Breast epithelium (tissue), 4 donors: ENCODE measurements at regions not wholly inside any gene's neighbourhood (a gene's known extent, or its start where the extent isn't known, plus 50 kb on each side); places are given as distances from the start of the nearest gene placed in this dataset.

ENCODE experiments used
- DNase-seq, 2 donors: peaks; one replicate each; pipeline ENCODE4 v3.0.0-alpha.2; 2019; ENCODE audit warnings: low spot score in 2 of 2
- H3K27ac ChIP-seq, 2 donors: fragments of 200-600 bp; sonication (generic) in 1 of 2; one replicate each; pipeline ENCODE4 v1.5.1; 2016 to 2019; ENCODE audit warnings: mild to moderate bottlenecking in 1 of 2
- H3K27me3 ChIP-seq, 2 donors: fragments of 200-600 bp; sonication (generic) in 1 of 2; one replicate each; pipeline versions ENCODE4 v1.5.1 to v1.6.0; 2017 to 2019; ENCODE audit warnings: control low read depth in 1 of 2, mild to moderate bottlenecking in 1 of 2
- H3K36me3 ChIP-seq: fragments of 200-600 bp; one replicate; pipeline ENCODE4 v1.5.1; 2019
- H3K4me1 ChIP-seq, 2 donors: fragments of 200-600 bp; sonication (generic); one replicate each; pipeline ENCODE4 v1.5.1; 2016 to 2019; ENCODE audit warnings: control low read depth in 1 of 2
- H3K4me3 ChIP-seq, 3 donors: fragments of 200-600 bp; sonication (generic); 1 replicate in 2 of 3; 2 replicates in 1 of 3; pipeline ENCODE4 v1.5.1; 2016 to 2019; ENCODE audit warnings: mild to moderate bottlenecking in 3 of 3, moderate library complexity in 2 of 3
- H3K9me3 ChIP-seq, 2 donors: fragments of 200-600 bp; sonication (generic) in 1 of 2; one replicate each; pipeline ENCODE4 v1.5.1; 2016 to 2019; ENCODE audit warnings: control low read depth in 1 of 2
- POLR2A ChIP-seq: fragments of 450-650 bp; IDR thresholded peaks from one replicate; pipeline ENCODE4 v1.6.1; 2016; ENCODE audit warnings: antibody characterized with exemption, mild to moderate bottlenecking, moderate library complexity
- POLR2AphosphoS5 ChIP-seq, 3 donors: sonication (generic); formaldehyde crosslinking; IDR thresholded peaks; one replicate each; pipeline ENCODE4 v1.6.1; 2017; ENCODE audit warnings: antibody characterized with exemption in 3 of 3
- intact Hi-C: fragments of 100-400 bp; cut with DNase I; formaldehyde crosslinking; loops from one replicate; pipeline ENCODE4 v1.15.1; 2023; ENCODE audit warnings: low total_unique reads
- TF ChIP-seq, protein P1 (sequence below), 3 donors: fragments of 450-650 bp; IDR thresholded peaks; one replicate each; pipeline ENCODE4 v1.5.1; 2016 to 2017; ENCODE audit warnings: antibody characterized with exemption in 3 of 3, mild to moderate bottlenecking in 3 of 3, moderate library complexity in 3 of 3

DNA sequence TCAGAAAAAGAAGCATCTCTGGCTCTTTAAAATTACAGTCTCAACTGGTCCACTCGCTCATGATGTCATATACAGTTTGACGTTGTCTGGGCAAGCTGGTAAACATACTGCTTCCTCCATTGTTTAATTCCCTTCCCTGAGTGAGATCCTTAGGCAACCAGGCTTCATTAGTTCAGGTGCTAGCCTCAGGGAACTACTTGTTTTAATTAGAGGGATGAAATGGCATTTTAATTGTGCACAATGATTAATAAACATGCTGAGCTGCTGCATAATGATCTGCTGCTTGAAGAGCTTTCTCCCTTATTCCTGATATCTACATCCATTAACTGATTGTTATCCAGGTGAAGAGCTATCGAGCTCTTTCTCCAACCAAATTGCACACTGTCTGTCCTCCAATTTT lies 195.6 kb upstream of the ETAA1 start:
- no peak overlapping the region for H3K4me3 ChIP-seq
- H3K36me3 ChIP-seq: no peaks in the 10 kb centered on the region
- intact Hi-C loops: no loop called here
- TF ChIP-seq, protein P1, sequence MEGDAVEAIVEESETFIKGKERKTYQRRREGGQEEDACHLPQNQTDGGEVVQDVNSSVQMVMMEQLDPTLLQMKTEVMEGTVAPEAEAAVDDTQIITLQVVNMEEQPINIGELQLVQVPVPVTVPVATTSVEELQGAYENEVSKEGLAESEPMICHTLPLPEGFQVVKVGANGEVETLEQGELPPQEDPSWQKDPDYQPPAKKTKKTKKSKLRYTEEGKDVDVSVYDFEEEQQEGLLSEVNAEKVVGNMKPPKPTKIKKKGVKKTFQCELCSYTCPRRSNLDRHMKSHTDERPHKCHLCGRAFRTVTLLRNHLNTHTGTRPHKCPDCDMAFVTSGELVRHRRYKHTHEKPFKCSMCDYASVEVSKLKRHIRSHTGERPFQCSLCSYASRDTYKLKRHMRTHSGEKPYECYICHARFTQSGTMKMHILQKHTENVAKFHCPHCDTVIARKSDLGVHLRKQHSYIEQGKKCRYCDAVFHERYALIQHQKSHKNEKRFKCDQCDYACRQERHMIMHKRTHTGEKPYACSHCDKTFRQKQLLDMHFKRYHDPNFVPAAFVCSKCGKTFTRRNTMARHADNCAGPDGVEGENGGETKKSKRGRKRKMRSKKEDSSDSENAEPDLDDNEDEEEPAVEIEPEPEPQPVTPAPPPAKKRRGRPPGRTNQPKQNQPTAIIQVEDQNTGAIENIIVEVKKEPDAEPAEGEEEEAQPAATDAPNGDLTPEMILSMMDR (IDR thresholded peaks at IDR 0.05): no peak
- TF ChIP-seq POLR2A: no peak
- no peak for TF ChIP-seq POLR2AphosphoS5 (IDR thresholded peaks at IDR 0.05)
- no peak for DNase-seq
- no peaks in the 10 kb centered on the region for H3K4me1 ChIP-seq
- H3K27ac ChIP-seq: no peak overlapping the region
- H3K9me3 ChIP-seq: no peaks in the 10 kb centered on the region
- no peaks in the 10 kb centered on the region for H3K27me3 ChIP-seq

DNA sequence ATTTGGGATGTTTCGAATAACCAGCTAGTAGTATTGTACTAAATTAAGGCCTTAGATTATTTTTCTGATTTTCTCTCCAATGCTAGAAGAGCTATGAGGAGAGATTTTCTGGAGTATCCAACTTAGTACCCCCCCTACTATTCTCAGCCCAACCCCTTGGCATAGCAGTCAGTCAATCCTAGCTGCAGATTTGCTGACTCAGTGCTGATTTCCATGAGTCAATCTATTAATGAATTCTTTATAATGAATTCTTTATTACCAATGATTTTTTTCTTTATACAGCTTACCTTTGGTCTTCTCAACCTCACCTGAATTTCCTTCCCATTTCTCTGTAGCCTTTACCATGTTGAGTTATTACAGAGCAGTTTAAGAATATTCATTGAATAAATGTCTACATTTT lies 192.8 kb upstream of the ETAA1 start:
- Histone ChIP-seq H3K27ac (no peak overlapping the region), H3K4me3 (no peak overlapping the region), H3K36me3 (no peaks in the 10 kb centered on the region), H3K4me1 (no peaks in the 10 kb centered on the region), H3K9me3 (no peaks in the 10 kb centered on the region), H3K27me3 (no peaks in the 10 kb centered on the region)
- TF ChIP-seq, protein P1 (IDR thresholded peaks at IDR 0.05): no peak
- TF ChIP-seq POLR2A (no peak), POLR2AphosphoS5 (IDR thresholded peaks at IDR 0.05) (no peak)
- DNase-seq: no peak
- intact Hi-C loops: no loop called here

DNA sequence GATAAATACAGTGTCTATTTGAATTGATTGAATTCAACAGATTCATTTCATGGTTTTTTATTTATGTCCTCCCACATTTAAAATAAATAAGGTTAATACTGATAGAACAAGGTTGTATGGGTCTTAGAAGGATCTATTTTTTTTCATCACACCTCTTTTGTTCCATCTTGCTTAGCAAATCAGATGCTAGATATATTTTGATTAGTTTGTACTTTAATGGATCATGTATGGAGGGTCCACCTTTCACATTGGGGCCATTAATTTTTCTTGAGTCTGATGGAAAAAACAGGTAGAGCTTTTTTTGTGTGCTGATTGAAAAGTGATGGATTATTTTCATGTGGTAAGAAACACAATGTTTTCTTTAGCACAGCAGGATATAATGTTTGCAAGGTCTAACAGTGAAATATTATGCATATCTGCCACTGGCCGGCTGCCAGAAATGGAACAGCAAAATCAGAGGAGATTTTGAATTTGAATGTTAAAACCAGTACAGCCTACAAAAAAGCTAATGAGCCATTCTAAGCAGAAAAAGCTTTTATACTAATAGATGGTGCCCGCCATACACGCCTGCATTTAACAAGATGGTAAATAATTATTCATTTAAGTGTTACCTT lies 188.1 kb upstream of the ETAA1 start:
- Histone ChIP-seq H3K4me3 (no peak overlapping the region), H3K27ac (no peak overlapping the region), H3K27me3 (no peaks in the 10 kb centered on the region), H3K9me3 (no peaks in the 10 kb centered on the region), H3K36me3 (no peaks in the 10 kb centered on the region), H3K4me1 (no peaks in the 10 kb centered on the region)
- DNase-seq: no peak
- intact Hi-C loops: no loop called here
- no peak for TF ChIP-seq POLR2A
- TF ChIP-seq, protein P1 (IDR thresholded peaks at IDR 0.05): no peak
- no peak for TF ChIP-seq POLR2AphosphoS5 (IDR thresholded peaks at IDR 0.05)

DNA sequence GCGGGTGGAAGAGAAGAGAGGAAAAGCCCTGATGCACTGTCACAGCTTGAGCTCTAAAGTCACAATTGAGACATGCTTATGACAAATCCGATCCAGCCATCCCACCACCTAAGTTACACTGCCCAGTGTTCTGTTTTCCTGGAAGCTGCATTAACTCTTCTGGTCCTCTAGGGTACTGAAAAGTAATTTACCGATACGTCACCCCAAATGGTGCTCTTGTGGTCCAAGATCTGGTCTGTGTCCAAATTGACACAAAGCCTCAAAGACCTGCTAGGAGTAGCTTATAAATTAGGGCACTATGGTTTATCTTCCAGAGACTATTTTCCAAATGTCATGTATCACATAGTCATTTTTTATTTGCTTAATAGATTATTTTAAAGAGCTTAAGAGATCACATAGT lies 186.7 kb upstream of the ETAA1 start:
- H3K36me3 ChIP-seq: no peaks in the 10 kb centered on the region
- TF ChIP-seq POLR2AphosphoS5 (IDR thresholded peaks at IDR 0.05) (no peak), POLR2A (no peak)
- TF ChIP-seq, protein P1 (IDR thresholded peaks at IDR 0.05): no peak
- no peaks in the 10 kb centered on the region for H3K27me3 ChIP-seq
- intact Hi-C loops: no loop called here
- H3K4me3 ChIP-seq: no peak overlapping the region
- H3K4me1 ChIP-seq: no peaks in the 10 kb centered on the region
- H3K9me3 ChIP-seq: no peaks in the 10 kb centered on the region
- no peak for DNase-seq
- no peak overlapping the region for H3K27ac ChIP-seq

DNA sequence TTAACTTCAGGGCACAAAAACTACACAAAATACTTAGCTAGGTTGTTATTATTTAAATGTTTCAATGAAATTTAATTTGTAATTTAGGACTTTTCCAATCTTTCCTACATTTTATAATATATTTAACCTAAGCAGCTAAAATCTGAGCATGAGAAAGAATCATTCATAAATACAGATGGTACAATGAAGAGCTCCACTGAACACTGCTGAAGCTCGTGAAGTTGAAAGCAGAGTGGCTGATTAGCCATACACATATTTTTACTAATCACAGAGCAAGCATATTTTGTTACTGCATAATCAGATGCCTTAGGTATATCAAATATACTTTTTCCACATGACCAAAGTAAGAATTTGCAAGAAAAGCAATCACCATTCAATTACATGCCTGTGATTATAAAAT lies 184.9 kb upstream of the ETAA1 start:
- H3K36me3 ChIP-seq: no peaks in the 10 kb centered on the region
- intact Hi-C loops: no loop called here
- no peak overlapping the region for H3K4me3 ChIP-seq
- no peaks in the 10 kb centered on the region for H3K9me3 ChIP-seq
- H3K27me3 ChIP-seq: no peaks in the 10 kb centered on the region
- TF ChIP-seq, protein P1 (IDR thresholded peaks at IDR 0.05): no peak
- TF ChIP-seq POLR2A (no peak), POLR2AphosphoS5 (IDR thresholded peaks at IDR 0.05) (no peak)
- DNase-seq: no peak
- H3K4me1 ChIP-seq: no peaks in the 10 kb centered on the region
- H3K27ac ChIP-seq: no peak overlapping the region
